ENCODE measurements at regions not wholly inside any gene's neighbourhood (a gene's known extent, or its start where the extent isn't known, plus 50 kb on each side); places are given as distances from the start of the nearest gene placed in this dataset.
"Not testable (repeated sequence)": the region's sequence is repeated elsewhere in the genome, so short reads cannot be mapped to it uniquely, and the experiment has no call there.

DNA sequence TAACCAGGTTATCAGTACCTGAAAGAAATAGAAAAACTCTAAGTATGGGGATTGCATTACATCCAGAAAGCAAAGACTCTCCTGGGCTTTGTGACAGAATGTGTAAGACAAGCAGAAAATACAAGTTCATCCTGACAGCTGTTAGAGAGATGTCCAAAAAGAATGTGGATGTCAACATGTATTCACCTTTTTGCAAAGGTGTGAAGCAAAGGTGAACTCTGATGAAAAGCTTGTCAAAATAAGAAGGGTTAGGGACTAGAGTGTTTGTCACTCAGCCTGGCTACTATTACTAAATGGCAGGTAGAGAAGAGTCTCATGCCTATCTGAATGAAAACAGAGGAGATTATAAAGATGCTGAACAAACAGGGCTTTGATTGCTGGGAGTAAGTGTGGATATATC, 527.6 kb upstream of the CA10 start:
- DNase-seq, result no peak

GRCh38 chr17:52681480-52681879, 523.0 kb upstream of the CA10 start:
- DNase-seq, result no peak

GRCh38 chr17:52678211-52678610, 519.7 kb upstream of the CA10 start:
- no peak for DNase-seq

DNA sequence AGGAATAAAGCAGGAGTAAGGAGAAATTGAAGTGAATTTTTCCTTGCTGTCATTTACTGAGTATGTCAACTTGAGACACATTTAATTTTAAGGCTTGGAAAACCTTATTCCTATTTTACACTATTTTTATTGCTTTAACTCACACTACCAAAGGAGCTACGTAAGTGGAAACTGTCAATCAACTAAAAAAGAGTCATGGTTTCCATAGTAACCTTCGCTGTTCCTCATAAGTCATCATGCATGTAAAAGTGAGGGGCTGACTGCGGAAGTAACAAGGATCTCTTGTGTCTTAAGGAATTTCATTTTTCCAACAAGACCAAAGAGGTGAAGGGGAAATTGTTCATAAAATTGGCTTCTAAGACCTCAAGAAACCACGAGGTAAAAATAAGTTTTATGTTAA, 516.2 kb upstream of the CA10 start:
- no peak for DNase-seq

DNA sequence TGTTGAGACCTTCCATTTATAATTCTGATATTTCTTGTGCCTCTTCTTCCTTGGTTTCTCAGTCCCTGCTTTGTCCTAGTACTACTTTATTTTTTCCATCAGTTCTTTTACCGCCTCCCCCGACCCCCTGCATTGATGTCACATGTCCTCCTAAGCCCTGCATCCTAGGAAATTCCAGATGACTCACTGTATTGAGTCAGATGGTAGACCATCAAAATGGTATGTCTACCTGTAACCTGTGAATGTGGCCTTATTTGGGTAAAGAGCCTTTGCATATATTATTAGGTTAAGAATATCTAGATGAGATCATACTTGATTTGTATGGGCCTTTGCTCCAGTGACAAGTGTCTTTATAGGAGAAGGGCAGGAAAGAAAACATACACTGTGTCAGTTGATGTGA, 515.3 kb upstream of the CA10 start:
- DNase-seq, result no peak

GRCh38 chr17:52666264-52666663, 507.8 kb upstream of the CA10 start:
- DNase-seq, result no peak

DNA sequence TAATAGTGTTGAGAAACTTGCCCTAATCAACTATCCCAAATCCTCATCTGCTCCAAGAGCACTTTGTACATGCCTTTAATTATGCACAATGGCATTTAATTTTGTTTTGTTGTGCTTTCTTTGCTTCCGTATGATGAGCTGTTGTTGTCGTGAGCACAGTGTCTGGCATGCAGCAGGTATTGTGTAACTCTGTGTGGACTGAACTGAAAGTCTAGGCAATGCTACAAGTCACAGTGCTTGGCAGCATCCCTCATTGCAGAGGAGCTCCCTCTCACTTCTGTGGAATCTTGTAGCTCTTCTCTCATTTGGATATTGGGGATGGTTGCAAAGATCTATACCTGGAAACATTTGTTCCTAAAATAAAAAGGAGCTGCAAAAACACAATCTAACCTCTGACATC, 502.2 kb upstream of the CA10 start:
- no peak for DNase-seq

- DNase-seq, result no peak
These were observed 494.5 kb upstream of the CA10 start for GRCh38 chr17:52653014-52653413.

- no peak for DNase-seq
These were observed 490.5 kb upstream of the CA10 start for GRCh38 chr17:52648995-52649394.

DNA sequence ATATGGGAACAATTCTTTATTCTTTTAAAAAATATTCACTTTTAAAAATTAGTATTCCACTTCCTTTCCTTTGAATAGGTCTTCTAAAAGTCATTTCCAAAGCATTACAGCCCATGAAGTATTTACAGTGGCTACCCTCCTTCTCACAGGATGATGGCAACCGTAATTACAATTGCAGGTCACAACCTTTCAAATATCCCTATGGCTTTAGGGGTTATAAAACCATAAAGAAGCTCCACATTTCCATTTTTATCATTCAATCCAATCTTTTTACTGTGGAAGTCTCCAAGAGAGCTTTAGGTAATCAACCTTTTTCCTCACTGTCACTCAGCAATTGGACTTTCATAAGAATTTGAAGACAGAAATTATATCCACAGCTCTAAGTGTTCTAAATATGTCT, 488.9 kb upstream of the CA10 start:
- no peak for DNase-seq

DNA sequence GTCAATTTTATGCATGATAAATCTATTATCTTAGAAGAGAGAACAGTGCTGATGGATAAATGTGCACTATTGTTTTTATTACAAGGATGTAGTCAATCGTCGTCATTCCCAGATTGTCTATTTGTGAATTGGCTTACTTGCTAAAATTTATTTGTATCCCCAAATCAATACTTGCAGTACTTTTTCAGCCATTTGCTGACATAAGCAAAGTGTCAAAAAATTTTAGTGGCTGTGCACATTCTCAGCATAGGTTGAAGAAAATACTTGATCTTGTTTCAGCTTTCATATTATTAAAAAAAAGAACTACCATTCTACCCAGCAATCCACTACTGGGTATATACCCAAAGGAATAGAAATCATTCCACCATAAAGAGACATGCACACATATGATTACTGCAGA, 477.9 kb upstream of the CA10 start:
- DNase-seq, result no peak

DNA sequence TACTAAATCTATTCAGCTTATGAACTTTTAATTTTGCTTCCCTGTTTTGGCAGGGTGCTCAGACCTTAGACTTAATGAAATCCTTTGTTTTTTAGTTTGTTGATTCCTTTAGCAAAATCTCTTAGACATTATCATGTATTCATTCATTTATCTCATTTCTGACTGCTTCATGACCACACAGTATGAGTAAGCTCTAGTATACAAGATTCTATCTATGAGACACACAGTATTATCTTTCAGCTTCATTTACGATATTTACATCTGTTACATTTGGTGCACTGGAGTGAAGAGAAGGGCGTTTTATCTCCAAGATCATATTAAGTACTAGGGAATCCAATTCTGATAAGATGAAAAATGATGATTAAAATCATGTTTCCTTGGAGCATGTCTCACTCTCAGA, 448.1 kb upstream of the CA10 start:
- no peak for DNase-seq

- no peak for DNase-seq
These were observed 447.6 kb upstream of the CA10 start for GRCh38 chr17:52606098-52606497.

- DNase-seq, result no peak
These were observed 445.6 kb upstream of the CA10 start for GRCh38 chr17:52604105-52604504.

DNA sequence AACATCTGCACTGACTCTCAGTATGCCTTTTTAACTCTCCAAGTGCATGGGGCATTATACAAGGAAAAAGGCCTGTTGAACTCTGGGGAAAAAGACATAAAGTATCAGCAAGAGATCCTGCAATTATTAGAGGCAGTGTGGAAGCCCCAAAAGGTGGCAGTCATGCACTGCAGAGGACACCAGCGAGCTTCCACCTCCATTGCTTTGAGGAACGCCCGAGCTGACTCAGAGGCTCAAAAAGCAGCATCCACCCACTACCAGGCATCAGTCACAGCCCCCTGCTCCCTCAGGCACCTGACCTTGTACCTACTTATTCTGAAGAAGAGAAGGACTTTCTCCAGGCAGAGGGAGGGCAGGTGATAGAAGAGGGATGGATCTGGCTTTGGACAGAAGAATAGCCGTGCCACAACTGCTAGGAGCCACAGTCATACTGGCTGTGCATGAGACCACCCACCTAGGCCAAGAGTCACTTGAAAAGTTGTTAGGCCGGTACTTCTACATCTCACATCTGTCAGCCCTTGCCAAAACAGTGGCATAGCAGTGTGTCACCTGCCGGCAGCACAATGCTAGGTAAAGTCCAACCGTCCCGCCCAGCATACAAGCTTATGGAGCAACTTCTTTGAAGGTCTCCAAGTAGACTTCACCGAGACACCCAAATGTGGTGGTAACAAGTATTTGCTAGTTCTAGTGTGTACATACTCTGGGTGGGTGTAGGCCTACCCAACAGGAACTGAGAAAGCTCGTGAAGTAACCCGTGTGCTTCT, 439.1 kb upstream of the CA10 start:
- DNase-seq, result not testable (repeated sequence)

GRCh38 chr17:52594516-52594915, 436.0 kb upstream of the CA10 start:
- no peak for DNase-seq

GRCh38 chr17:52546990-52547389, 388.5 kb upstream of the CA10 start:
- no peak for DNase-seq

DNA sequence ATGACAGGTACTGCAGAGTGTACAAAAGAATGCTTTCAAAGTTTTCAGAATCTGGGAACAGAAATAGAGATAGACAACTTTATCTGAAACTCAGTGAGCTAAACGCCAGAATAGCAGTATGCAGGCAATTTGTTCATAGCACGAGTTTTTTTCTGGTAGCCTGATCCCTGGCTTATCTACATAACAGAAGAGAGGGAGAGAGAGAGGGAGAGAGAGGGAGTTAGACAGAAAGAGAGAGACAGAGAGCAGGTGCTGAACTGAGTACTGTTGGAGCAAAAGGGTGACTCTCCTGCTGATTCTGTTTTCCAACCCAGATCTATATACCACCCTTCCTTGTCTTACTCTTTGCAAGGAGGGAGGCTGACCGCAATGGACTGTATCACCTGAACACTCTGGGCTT, 388.0 kb upstream of the CA10 start:
- DNase-seq, result no peak

DNA sequence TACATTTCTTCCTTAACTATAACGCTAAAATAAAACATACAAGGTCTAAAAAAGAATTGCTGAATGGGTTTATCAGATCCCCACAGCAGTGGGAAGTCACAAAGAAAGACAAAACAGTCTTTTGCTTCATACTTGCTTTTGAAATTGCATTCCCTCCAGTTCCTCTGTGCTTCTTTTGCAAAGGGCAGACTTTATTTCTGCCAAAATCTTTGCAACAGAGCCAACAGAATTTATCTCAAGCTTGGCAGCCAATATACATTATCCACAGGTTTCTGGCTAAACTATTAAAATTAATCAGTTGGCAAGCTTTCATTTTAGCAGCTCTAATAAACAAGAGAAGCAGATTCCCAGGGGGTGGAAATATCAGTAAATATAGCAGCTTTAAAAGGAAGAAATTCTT, 378.9 kb upstream of the CA10 start:
- no peak for DNase-seq

DNA sequence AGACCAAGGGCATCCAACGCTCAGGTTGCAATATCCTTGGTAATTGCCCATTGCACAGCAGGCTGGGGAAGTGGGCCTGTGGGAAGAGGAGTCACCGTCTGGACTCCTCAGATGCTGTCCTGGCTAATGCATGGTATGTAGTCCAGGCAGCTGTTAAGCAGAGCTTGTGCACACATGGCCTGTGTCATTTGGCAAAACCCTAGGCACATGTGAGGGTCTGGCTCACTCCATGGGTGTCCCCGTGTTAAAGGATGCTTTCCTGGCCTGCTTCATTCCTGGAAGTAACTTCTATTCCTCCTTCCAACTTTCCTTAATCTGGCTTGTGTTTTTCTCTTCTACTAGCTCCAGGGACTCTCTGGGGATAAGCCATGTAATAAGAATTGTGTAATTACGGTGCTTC, 378.0 kb upstream of the CA10 start:
- peak; percentile 17 for DNase-seq

GRCh38 chr17:52532373-52532772, 373.9 kb upstream of the CA10 start:
- no peak for DNase-seq

DNA sequence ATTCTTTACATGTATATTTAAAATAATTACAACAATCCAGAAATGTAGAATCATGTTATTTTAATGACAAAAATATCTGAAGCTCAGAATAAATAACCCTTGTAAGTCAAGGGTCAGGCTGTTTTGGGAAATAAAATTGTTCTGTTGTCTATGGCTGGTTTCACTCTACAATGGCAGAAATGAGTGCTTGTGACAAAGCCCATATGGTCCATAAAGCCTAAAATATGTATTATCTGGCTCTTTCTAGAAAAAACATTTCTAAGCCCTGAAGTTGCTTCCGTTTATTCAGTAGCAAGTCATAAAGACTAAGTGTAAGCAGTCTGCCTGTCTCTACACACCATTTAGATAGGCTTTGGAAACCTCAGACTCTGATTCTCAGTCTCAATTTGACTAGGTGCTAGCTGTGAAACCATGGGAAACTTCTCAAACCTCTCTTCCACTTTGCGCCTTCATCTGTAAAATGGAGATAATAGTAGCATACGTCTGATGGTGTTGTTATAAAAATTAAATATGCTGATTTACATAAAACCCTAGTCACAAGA, 365.7 kb upstream of the CA10 start:
- DNase-seq, result no peak

- DNase-seq, result no peak
These were observed 358.7 kb upstream of the CA10 start for GRCh38 chr17:52517176-52517575.

DNA sequence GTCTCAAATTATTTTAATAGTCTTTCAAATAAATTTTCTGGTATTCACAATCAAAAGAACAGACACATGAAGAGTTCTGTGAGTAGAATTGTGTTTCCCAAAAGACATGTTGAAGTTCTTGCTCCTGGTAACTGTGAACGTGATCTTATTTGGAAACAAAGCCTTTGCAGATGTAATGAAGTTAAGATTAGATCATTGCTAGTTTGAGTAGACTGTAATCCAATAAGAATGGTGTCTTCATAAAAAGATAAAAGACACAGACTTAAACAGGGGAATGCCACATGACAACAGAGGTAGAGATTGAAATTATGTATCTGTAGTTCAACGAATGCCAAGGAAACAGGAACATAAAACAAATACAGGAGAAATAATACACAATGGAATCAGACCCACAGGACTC, 357.4 kb upstream of the CA10 start:
- DNase-seq, result no peak

DNA sequence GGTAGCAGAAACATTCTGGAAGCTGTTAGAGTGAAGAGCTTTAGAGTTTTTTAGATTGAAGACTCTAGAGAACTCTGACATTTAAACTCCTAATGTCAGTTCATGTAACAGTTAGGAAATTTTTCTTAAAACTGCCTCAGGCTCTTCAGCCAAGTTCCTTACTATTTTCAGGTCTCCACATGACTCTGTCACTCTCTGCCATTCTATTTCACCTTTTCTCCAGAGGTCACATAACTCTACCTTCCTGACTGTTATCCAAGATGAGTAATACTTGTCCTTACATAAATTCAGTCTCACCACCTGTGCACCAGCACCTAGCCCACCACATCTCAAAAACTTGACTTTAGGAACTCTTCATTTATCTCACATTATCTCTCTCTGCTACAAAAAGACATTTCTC, 347.1 kb upstream of the CA10 start:
- no peak for DNase-seq
